OCI-M2 (cell line): ENCODE measurements at regions not wholly inside any gene's neighbourhood (a gene's known extent, or its start where the extent isn't known, plus 50 kb on each side); places are given as distances from the start of the nearest gene placed in this dataset.
"Not testable (repeated sequence)": the region's sequence is repeated elsewhere in the genome, so short reads cannot be mapped to it uniquely, and the experiment has no call there.

Experiments
- DNase-seq: peaks from one replicate; lab custom pipeline; 2025; ENCODE audit not compliant: unreplicated experiment; lab: John Stamatoyannopoulos, UW

DNA sequence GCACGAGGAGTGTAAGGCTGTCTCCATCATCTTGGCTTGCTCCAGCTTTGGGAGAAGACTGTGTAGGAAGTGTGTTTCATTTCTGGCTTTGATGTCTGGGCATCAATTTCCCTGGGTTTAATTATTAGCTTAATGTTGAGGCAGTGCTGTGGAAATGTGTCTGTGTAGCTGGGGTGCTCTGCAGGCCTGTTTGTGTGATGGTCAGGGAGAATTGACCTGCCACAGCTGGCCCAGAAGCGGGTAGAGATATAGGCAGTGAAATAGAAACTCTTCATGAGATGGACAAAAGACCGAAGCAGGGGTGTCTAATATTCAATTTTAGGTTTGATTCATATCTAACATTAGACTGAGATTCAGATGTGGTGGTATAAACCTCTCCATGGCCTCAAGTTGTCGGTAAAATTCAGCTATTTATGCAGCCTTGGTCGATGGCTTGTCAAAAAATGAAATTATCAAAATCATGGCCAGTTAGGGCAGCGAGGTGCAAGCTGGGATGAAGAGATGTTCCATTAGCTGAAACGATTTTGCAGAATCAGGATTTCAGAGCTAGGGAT, 95.3 kb upstream of the SNX9 start:
- no peak for DNase-seq

- no peak for DNase-seq
These were observed 94.7 kb upstream of the SNX9 start for GRCh38 chr6:157728183-157728881.

DNA sequence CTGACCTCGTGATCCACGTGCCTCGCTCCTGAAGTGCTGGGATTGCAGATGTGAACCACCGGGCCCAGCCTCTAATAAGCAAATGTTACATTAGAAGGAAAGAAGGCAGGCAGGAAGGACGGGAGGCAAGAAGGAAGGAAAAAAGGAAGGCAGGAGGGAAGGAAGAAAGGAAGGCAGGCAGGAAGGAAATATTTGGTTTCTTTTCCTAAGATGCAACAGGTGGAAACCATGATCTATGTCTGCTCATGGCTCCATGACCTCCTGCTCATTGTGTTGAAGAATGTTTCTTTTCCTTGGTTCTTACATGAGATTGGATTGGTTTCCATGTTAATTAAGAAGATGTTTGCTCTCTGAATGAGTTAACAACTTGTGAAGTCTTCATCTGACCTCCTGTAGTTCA, 91.8 kb upstream of the SNX9 start:
- no peak for DNase-seq

DNA sequence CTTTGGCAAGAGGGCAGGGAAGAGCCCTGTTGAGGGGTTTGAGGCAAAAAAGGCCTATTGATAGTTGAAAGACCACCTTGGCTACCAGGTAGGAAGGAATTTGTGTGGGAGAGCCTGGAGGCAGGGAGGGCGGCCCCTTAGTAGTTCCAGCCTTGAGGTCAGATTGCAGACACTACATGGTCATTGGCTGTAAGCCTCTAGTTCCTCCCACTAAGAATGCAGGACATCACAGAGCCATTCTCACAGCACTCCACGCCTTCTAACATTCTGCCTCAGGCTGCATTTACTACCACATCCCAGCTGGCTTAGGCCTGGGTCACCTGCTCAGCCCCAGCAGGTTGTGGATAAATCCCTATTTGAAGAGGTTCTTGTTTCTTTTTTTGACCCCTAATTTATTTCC, 91.0 kb upstream of the SNX9 start:
- no peak for DNase-seq

- DNase-seq = no peak
These were observed 90.5 kb upstream of the SNX9 start for GRCh38 chr6:157732416-157733161.

DNA sequence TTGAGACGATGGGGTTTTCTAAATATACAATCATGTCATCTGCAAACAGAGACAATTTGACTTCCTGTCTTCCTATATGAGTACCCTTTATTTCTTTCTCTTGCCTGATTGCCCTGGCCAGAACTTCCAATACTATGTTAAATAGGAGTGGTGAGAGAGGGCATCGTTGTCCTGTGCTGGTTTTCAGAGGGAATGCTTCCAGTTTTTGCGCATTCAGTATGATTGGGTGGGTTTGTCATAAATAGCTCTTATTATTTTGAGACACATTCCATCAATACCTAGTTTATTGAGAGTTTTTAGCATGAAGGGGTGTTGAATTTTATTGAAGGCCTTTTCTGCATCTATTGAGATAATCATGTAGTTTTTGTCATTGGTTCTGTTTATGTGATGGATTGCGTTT, 86.5 kb upstream of the SNX9 start:
- not testable (repeated sequence) for DNase-seq

DNA sequence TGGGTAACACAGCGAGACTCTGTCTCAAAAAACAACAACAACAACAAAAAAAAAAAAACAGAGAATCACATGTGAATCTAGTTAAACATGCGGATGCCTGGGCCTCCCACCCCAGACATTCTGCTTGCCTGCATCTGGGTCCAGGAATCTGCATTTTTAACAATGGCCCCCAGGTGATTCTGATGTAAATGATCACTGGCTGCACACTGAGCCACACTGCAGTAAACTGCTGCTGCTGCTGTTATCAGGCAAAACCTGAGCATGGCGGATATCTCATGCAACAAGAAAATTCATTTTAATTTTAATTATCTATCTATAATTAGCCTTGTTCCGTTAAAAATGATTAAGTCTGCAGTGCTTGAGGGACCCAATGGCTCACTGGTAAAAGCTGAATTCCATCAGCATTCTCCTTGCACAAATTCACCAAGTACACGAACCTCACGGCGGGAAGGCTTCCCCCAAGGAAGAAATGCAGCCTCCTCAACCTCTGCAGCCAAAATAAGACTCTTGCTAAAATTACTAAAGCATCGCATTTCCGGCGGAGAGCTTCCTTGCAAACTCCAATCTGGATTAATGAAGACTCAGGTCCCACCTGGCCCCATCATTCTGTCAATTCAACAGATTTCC, 81.6 kb upstream of the SNX9 start:
- DNase-seq = no peak

GRCh38 chr6:157741948-157742556, 81.0 kb upstream of the SNX9 start:
- DNase-seq = no peak

DNA sequence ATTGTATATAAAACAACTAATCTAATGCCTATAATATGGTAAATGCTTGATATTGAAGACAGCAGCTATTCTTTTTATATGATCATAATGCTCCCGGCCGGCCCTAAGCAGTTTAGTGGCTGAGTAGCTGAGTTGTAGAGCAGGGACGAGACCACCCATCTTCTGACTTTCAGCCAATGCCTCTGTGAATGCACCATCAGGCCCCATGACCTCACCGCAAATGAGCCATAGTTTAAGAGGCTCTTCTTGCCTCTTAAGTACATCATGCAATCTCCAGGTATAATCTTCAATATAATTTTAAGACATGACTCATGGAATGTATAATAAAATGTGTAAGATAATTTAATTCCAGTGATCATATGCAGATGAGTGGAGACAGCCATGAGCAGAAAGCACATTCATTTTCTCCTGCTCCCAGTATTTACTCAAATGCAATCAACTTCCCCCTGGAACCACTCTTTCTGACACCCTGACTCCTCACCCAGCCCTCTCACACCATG, 78.9 kb upstream of the SNX9 start:
- DNase-seq = no peak

DNA sequence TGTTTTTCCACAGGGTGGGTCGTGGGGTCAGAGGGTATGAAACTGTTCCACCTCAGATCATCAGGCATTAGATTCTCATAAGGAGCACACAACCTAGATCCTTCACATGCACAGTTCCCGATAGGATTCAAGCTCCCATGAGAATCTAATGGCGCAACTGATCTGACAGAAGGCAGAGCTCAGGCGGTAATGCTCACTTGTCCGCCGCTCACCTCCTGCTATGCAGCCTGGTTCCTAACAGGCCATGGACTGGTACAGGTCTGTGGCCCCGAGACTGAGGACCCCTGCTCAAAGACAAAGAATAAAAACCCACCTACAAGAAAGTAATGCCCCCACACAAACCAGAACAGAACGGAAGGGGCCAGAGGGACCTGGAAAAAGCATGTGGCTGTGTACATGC, 76.1 kb upstream of the SNX9 start:
- DNase-seq = no peak

DNA sequence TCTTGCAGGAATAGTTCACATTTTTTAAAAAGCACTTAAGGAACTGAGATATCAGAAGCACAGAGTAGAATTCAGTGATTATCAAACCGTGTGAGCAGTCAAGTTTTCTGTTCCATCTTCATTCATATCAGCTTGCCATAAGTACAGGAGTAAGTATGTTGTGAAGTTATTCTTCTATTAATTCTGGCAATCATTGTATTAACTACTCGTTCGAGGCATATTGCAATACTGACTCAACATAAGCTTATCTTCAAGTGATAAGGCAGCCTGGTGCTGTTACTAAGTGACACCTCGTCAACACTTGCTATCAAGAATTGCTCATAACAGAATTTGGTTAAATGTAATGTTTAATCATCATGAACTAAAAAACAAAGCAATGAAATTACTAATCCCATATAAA, 75.7 kb upstream of the SNX9 start:
- DNase-seq = no peak

GRCh38 chr6:157748839-157749571, 74.0 kb upstream of the SNX9 start:
- no peak for DNase-seq

DNA sequence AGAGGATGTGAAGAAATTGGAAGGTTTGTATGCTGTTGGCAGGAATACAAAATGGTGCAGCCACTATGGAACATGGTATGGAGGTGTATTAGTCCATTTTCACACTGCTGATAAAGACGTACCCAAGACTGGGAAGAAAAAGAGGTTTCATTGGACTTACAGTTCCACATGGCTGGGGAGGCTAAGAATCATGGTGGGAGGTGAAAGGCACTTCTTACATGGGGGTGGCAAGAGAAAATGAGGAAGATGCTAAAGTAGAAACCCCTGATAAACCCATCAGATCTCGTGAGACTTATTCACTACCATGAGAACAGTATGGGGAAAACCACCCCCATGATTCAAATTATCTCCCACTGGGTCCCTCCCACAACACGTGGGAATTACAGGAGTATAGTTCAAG, 72.1 kb upstream of the SNX9 start:
- not testable (repeated sequence) for DNase-seq

DNA sequence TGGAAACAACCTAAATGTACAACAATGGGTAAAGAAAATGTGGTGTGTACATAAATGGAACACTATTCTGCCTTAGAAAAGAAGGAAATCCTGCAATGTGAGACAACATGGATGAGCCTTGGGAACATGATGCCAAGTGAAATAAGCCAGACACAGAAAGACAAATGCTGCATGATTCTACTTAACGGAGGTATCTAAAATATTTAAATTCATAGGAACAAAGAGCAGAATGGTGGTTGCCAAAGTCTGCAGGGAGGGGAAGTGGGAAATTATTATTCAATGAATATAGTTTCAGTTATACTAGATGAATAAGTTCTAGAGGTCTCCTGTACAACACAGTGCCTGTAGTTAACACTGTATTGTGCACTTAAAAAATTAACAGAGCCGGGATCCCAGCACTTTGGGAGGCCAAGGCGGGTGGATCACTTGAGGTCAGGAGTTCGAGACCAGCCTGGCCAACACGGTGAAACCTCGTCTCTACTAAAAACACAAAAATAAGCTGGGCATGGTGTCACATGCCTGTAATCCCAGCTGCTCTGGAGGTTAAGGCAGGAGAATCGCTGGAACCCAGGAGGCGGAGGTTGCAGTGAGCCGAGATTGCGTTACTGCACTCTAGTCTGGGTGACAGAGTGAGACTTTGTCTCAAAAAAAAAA, 71.4 kb upstream of the SNX9 start:
- no peak for DNase-seq

GRCh38 chr6:157752879-157753278, 70.2 kb upstream of the SNX9 start:
- DNase-seq = not testable (repeated sequence)

- DNase-seq = no peak
These were observed 69.8 kb upstream of the SNX9 start for GRCh38 chr6:157753291-157753690.

GRCh38 chr6:157753801-157754200, 69.2 kb upstream of the SNX9 start:
- DNase-seq = not testable (repeated sequence)

DNA sequence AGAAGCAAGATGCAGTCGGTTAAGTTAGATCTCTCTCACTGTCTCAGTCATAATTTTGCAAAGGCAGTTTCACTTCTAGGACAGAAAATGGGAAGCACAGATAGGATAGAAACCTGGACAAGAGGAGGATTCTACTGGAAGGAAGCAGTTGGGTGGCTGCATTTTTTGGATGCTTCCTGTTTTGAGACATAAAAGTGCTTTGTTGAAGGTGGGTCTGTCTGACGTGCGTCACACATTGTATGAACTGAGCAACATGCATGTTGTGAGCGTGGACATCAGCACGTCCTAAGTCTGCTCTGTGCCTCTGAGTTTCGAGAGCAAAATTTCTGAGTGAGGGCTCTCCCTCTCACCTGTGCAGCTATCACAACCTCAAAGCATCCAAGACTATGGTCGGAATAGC, 68.7 kb upstream of the SNX9 start:
- no peak for DNase-seq

DNA sequence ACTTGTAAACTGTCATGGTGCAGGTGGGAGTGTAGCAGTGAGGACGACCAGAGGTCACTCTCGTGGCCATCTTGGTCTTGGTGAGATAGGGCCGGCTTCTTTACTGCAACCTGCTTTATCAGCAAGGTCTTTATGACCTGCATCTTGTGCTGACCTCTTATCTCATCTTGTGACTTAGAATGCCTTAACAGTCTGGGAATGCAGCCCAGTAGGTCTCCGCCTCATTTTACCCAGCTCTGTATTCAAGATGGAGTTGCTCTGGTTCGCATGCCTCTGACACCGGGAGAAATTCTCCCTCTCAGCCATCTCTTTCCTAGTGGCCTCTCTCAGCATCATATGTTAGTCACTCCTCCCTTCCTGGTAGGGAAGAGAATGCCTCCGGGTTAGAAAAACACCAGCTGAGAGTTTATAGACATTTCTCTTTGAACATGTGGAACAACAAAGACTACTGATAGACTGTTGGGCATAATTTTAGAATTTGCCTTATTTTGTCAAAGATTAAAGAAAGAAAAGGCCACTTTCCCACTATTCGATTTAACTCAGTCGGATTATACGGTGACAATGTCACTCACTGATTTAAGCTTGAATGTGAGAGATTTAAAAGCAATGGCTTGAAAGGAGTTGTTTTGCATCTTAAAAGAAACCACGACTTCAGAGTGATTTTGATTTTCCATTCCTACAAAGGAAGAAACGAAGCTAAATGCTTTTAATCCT, 67.9 kb upstream of the SNX9 start:
- DNase-seq = no peak
